ENCODE measurements at regions not wholly inside any gene's neighbourhood (a gene's known extent, or its start where the extent isn't known, plus 50 kb on each side); places are given as distances from the start of the nearest gene placed in this dataset.

DNA sequence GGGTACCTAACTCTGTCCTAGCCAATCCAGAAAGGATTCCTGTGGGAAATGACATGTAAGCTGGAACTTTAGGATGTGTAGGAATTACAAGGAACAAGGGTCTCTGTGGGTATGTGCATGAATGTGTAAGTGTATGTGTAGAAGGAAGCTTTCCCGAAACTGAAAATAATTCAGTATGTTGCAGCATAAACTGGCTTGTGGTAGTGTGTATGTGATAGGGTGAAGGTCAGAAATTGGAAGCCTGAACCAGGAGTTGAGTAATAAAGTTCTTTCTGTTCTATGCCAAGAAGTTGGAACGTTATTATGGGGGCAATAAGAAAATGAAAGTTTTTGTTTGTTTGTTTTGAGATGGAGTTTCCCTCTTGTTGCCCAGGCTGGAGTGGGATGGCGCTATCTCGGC, 323.1 kb upstream of the KITLG start:
- ChIA-PET POLR2A (ENCODE audit: unreplicated experiment) (no interaction called here), CTCF (no interaction called here)
- H3K27me3 ChIP-seq (ENCODE audit: low read length), result no peaks in the 10 kb centered on the region
- DNase-seq (no peak), ATAC-seq (no peak)
- no peaks in the 10 kb centered on the region for H4K20me1 ChIP-seq (ENCODE audit: low read length)
- no peak overlapping the region for H3K27ac ChIP-seq (ENCODE audit: low read length)
- intact Hi-C loops (cut with micrococcal nuclease), result no loop called here
- H3K79me2 ChIP-seq (ENCODE audit: low read length), result no peaks in the 10 kb centered on the region
- H3K9ac ChIP-seq (ENCODE audit: low read length), result no peak overlapping the region
- no peak overlapping the region for H3K4me3 ChIP-seq (ENCODE audit: low read length)
- no peak overlapping the region for H2AFZ ChIP-seq (ENCODE audit: low read length)
- no peaks in the 10 kb centered on the region; the same call in 1 of the 2 replicates for H3K9me2 ChIP-seq (replicated peaks; ENCODE audit: low read length)
- H3K9me3 ChIP-seq (ENCODE audit: low read length), result no peaks in the 10 kb centered on the region
- TF ChIP-seq, protein P1, sequence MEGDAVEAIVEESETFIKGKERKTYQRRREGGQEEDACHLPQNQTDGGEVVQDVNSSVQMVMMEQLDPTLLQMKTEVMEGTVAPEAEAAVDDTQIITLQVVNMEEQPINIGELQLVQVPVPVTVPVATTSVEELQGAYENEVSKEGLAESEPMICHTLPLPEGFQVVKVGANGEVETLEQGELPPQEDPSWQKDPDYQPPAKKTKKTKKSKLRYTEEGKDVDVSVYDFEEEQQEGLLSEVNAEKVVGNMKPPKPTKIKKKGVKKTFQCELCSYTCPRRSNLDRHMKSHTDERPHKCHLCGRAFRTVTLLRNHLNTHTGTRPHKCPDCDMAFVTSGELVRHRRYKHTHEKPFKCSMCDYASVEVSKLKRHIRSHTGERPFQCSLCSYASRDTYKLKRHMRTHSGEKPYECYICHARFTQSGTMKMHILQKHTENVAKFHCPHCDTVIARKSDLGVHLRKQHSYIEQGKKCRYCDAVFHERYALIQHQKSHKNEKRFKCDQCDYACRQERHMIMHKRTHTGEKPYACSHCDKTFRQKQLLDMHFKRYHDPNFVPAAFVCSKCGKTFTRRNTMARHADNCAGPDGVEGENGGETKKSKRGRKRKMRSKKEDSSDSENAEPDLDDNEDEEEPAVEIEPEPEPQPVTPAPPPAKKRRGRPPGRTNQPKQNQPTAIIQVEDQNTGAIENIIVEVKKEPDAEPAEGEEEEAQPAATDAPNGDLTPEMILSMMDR (conservative IDR thresholded peaks at IDR 0.05; ENCODE audit: low read depth, low read length), result no peak
- no peaks in the 10 kb centered on the region for H3F3A ChIP-seq (ENCODE audit: low read length, unreplicated experiment)
- H3K36me3 ChIP-seq (ENCODE audit: low read depth, low read length), result no peaks in the 10 kb centered on the region
- H3K4me2 ChIP-seq (ENCODE audit: low read length), result no peak overlapping the region
- H3K4me1 ChIP-seq (ENCODE audit: insufficient read depth, low read length), result no peaks in the 10 kb centered on the region
- BruUV-seq (replicated peaks), result no TSS peak

DNA sequence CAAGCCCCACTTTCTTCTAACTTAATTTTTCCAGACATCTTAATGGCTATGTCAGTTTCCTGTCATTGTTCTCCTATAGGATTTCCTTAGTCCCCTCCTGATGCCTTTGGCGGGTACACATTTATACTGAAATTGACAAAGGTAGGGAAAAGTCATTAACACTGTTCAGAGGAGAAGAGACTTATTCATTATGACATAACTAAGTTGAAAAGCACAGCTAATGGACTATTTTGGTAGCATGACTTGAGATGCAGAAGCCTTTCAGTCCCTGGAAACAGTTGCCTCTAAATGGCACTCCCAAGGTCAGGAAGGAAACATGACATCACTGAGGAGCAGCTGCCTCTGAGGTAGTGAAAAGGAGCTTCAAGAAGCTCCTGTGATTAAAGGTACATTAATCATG, 317.5 kb upstream of the KITLG start:
- BruUV-seq (replicated peaks), result no TSS peak
- H3K4me3 ChIP-seq (ENCODE audit: low read length), result no peak overlapping the region
- POLR2A ChIA-PET (ENCODE audit: unreplicated experiment), result no interaction called here
- no peaks in the 10 kb centered on the region for H3F3A ChIP-seq (ENCODE audit: low read length, unreplicated experiment)
- H4K20me1 ChIP-seq (ENCODE audit: low read length), result no peaks in the 10 kb centered on the region
- no peaks in the 10 kb centered on the region for H3K79me2 ChIP-seq (ENCODE audit: low read length)
- no peaks in the 10 kb centered on the region for H3K9me2 ChIP-seq (replicated peaks; ENCODE audit: low read length)
- no peak overlapping the region for H3K27ac ChIP-seq (ENCODE audit: low read length)
- H3K9me3 ChIP-seq (ENCODE audit: low read length), result no peaks in the 10 kb centered on the region
- no peak overlapping the region for H2AFZ ChIP-seq (ENCODE audit: low read length)
- no peaks in the 10 kb centered on the region for H3K27me3 ChIP-seq (ENCODE audit: low read length)
- H3K4me1 ChIP-seq (ENCODE audit: insufficient read depth, low read length), result no peaks in the 10 kb centered on the region
- no peaks in the 10 kb centered on the region for H3K36me3 ChIP-seq (ENCODE audit: low read depth, low read length)
- CTCF ChIA-PET, result no interaction called here
- TF ChIP-seq EZH2 (IDR thresholded peaks at IDR 0.05; ENCODE audit: low read length, unreplicated experiment), result no peak
- TF ChIP-seq, protein P1 (conservative IDR thresholded peaks at IDR 0.05; ENCODE audit: low read depth, low read length), result no peak
- TF ChIP-seq EZH2phosphoT487 (IDR thresholded peaks at IDR 0.05; ENCODE audit: borderline replicate concordance, low read length), result no peak
- no peak overlapping the region for H3K4me2 ChIP-seq (ENCODE audit: low read length)
- intact Hi-C loops (cut with micrococcal nuclease), result no loop called here
- DNase-seq (no peak), ATAC-seq (no peak)
- H3K9ac ChIP-seq (ENCODE audit: low read length), result no peak overlapping the region

DNA sequence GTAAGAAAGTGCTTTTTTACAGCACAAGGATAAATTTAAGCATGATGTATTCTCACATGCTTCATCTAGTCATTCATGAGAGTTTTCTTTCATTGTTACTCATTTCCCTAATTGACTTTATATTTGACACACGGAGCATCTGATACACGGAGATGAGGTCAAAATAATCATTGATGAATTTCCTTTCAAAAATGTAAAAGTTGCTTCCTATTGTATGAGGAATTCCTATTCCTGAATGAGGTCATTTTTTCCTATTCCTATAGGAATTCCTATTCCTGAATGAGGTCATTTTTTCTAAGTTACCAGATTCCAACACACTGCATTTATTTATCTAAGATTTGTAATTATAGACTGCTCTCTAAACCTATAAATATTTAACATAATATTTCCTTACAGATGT, 316.7 kb upstream of the KITLG start:
- Histone ChIP-seq H3K4me1 (ENCODE audit: insufficient read depth, low read length) (no peaks in the 10 kb centered on the region), H2AFZ (ENCODE audit: low read length) (no peak overlapping the region), H3K4me2 (ENCODE audit: low read length) (no peak overlapping the region), H3K9me3 (ENCODE audit: low read length) (no peaks in the 10 kb centered on the region), H3K9me2 (replicated peaks; ENCODE audit: low read length) (no peaks in the 10 kb centered on the region), H3K27me3 (ENCODE audit: low read length) (no peaks in the 10 kb centered on the region), H3K27ac (ENCODE audit: low read length) (no peak overlapping the region), H3K4me3 (ENCODE audit: low read length) (no peak overlapping the region), H3K36me3 (ENCODE audit: low read depth, low read length) (no peaks in the 10 kb centered on the region), H3K9ac (ENCODE audit: low read length) (no peak overlapping the region), H3K79me2 (ENCODE audit: low read length) (no peaks in the 10 kb centered on the region), H4K20me1 (ENCODE audit: low read length) (no peaks in the 10 kb centered on the region), H3F3A (ENCODE audit: low read length, unreplicated experiment) (no peaks in the 10 kb centered on the region)
- no TSS peak for BruUV-seq (replicated peaks)
- ATAC-seq (no peak), DNase-seq (peak; percentile 15)
- CTCF ChIA-PET, result no interaction called here
- no peak for TF ChIP-seq EZH2 (IDR thresholded peaks at IDR 0.05; ENCODE audit: low read length, unreplicated experiment)
- TF ChIP-seq, protein P1 (conservative IDR thresholded peaks at IDR 0.05; ENCODE audit: low read depth, low read length), result no peak
- TF ChIP-seq EZH2phosphoT487 (IDR thresholded peaks at IDR 0.05; ENCODE audit: borderline replicate concordance, low read length), result no peak
- POLR2A ChIA-PET (ENCODE audit: unreplicated experiment), result no interaction called here
- intact Hi-C loops (cut with micrococcal nuclease), result no loop called here
